A673 (cell line): ENCODE measurements at regions not wholly inside any gene's neighbourhood (a gene's known extent, or its start where the extent isn't known, plus 50 kb on each side); places are given as distances from the start of the nearest gene placed in this dataset.

Experiments
- BruUV-seq: library from RNA; stranded (reverse); fragments of 400-500 nt; replicated peaks from 2 replicates; lab custom pipeline; 2021; lab: Mats Ljungman, UMichigan
- CTCF ChIA-PET: fragments of 300-600 bp; sonication (Branson Sonifier 250); formaldehyde crosslinking; loops from one replicate; lab custom pipeline; 2022; ENCODE audit warnings: antibody characterized with exemption; lab: Charles Lee
- POLR2A ChIA-PET: fragments of 300-600 bp; sonication (Branson Sonifier 250); formaldehyde crosslinking; loops from one replicate; lab custom pipeline; 2022; ENCODE audit warnings: antibody characterized with exemption; ENCODE audit not compliant: low non-redundant PET; lab: Charles Lee
- DNase-seq: peaks from one replicate; pipeline ENCODE4 v3.0.0-alpha.2; 2015; ENCODE audit warnings: low spot score
- H3K27ac ChIP-seq: fragments of 200-600 bp; sonication (generic); 2 replicates; pipeline ENCODE4 v1.5.1; 2016; ENCODE audit warnings: mixed run types, low read depth, mild to moderate bottlenecking, mixed read lengths, antibody characterized with exemption, low read length; ENCODE audit not compliant: poor library complexity, severe bottlenecking
- H3K27me3 ChIP-seq: fragments of 200-600 bp; sonication (generic); replicated peaks from 2 replicates; pipeline ENCODE4 v1.6.1; 2017; ENCODE audit warnings: mixed run types, low read depth, mild to moderate bottlenecking, mixed read lengths, antibody characterized with exemption, low read length; ENCODE audit not compliant: insufficient read depth, poor library complexity
- H3K36me3 ChIP-seq: fragments of 200-600 bp; sonication (generic); 2 replicates; pipeline ENCODE4 v1.6.1; 2016; ENCODE audit warnings: mixed run types, mild to moderate bottlenecking, mixed read lengths, antibody characterized with exemption, low read length; ENCODE audit not compliant: insufficient read depth, poor library complexity, severe bottlenecking
- H3K4me1 ChIP-seq: fragments of 200-600 bp; sonication (generic); 2 replicates; pipeline ENCODE4 v1.6.1; 2017; ENCODE audit warnings: mixed run types, mild to moderate bottlenecking, mixed read lengths, antibody characterized with exemption, low read length; ENCODE audit not compliant: insufficient read depth, poor library complexity, severe bottlenecking
- H3K4me3 ChIP-seq: fragments of 200-600 bp; sonication (generic); 2 replicates; pipeline ENCODE4 v1.5.1; 2016; ENCODE audit warnings: low read depth, mixed run types, mild to moderate bottlenecking, mixed read lengths, low read length; ENCODE audit not compliant: poor library complexity, severe bottlenecking
- H3K9me3 ChIP-seq: fragments of 200-600 bp; sonication (generic); 2 replicates; pipeline ENCODE4 v1.6.1; 2016; ENCODE audit warnings: mixed run types, low read depth, mild to moderate bottlenecking, mixed read lengths, antibody characterized with exemption, low read length; ENCODE audit not compliant: poor library complexity, severe bottlenecking
- EZH2 ChIP-seq: fragments of 200-600 bp; sonication (generic); IDR thresholded peaks from 2 replicates; pipeline ENCODE4 v1.6.1; 2017; ENCODE audit warnings: borderline replicate concordance, low read depth, mild to moderate bottlenecking, mixed read lengths, antibody characterized with exemption, low read length; ENCODE audit not compliant: poor library complexity, severe bottlenecking
- intact Hi-C: fragments of 100-400 bp; cut with micrococcal nuclease; formaldehyde crosslinking; loops from one replicate; pipeline ENCODE4 v1.10.0; 2022; ENCODE audit not compliant: unreplicated experiment
- TF ChIP-seq, protein P1 (sequence below): fragments of 300-800, 200-600 bp; sonication (generic); conservative IDR thresholded peaks from 2 replicates; pipeline ENCODE4 v1.5.1; 2017; ENCODE audit warnings: low read depth, mild to moderate bottlenecking, antibody characterized with exemption, low read length, moderate library complexity, mixed read lengths

DNA sequence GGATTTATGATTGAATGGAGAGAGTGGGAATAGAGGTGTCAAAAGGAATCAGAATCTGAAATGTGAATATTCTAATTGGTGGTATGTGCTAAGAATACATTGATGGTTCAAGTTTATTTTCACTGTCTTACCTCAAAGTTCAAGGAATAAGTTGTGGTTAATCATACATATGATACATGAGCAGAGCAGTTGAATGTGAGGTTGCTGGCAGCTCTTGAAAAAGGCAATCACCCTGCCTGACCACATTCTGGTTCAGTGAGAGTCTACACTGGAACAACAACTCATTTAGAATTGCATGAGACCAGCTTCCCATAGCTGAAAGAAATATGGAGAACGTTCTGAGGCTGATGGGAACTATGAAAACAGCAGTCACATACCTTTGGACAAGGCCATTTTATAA is 68.3 kb upstream of the ARHGAP29 start:
- Histone ChIP-seq H3K4me1 (no peaks in the 10 kb centered on the region), H3K9me3 (no peaks in the 10 kb centered on the region), H3K36me3 (no peaks in the 10 kb centered on the region), H3K27ac (no peak overlapping the region), H3K4me3 (no peak overlapping the region), H3K27me3 (no peaks in the 10 kb centered on the region)
- BruUV-seq: no TSS peak
- CTCF ChIA-PET: no interaction called here
- POLR2A ChIA-PET: no interaction called here
- TF ChIP-seq EZH2: no peak
- TF ChIP-seq, protein P1, sequence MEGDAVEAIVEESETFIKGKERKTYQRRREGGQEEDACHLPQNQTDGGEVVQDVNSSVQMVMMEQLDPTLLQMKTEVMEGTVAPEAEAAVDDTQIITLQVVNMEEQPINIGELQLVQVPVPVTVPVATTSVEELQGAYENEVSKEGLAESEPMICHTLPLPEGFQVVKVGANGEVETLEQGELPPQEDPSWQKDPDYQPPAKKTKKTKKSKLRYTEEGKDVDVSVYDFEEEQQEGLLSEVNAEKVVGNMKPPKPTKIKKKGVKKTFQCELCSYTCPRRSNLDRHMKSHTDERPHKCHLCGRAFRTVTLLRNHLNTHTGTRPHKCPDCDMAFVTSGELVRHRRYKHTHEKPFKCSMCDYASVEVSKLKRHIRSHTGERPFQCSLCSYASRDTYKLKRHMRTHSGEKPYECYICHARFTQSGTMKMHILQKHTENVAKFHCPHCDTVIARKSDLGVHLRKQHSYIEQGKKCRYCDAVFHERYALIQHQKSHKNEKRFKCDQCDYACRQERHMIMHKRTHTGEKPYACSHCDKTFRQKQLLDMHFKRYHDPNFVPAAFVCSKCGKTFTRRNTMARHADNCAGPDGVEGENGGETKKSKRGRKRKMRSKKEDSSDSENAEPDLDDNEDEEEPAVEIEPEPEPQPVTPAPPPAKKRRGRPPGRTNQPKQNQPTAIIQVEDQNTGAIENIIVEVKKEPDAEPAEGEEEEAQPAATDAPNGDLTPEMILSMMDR: no peak
- DNase-seq: no peak
- intact Hi-C loops: no loop called here

DNA sequence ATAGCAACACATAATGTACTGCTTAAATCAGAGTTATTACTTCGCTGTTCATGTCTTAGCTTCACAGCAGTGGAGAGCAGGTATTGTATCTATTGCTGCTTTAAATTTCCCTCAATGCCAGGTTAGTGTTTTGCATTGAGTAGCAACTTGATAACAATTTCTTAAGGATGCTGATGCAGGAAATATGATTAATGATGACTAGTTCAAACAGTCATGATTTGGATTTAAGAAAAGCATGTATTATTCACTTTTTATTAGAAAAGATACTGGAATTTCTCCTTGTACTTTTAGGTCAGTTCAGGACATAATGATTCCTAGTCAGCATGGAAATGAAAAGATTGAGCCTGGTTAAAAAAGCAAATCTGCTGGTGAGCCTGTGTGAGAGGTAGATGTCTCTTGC is 67.2 kb upstream of the ARHGAP29 start:
- TF ChIP-seq, protein P1: no peak
- TF ChIP-seq EZH2: no peak
- Histone ChIP-seq H3K4me1 (no peaks in the 10 kb centered on the region), H3K4me3 (no peak overlapping the region), H3K27ac (no peak overlapping the region), H3K9me3 (no peaks in the 10 kb centered on the region), H3K27me3 (no peaks in the 10 kb centered on the region), H3K36me3 (no peaks in the 10 kb centered on the region)
- BruUV-seq: no TSS peak
- POLR2A ChIA-PET: no interaction called here
- DNase-seq: no peak
- intact Hi-C loops: no loop called here
- CTCF ChIA-PET: no interaction called here

DNA sequence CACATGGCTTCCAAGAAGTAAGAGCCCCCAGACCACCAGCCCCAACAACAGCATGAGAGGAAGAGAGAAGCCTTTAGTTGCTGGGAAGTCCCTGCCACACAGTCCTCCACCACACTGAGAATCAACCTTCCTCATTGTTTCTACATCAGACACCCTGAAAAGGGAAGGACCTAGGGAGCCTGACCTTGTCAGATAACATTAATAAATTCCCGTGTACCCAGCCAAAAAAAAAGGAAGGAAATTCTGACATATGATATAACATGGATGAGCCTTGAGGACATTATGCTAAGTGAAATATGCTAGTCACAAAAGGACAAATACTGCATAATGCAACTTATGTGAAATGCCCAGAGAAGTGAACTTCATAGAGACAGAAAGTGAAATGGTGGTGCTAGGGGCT is 65.6 kb upstream of the ARHGAP29 start:
- intact Hi-C loops: no loop called here
- no peaks in the 10 kb centered on the region for H3K36me3 ChIP-seq
- H3K27ac ChIP-seq: no peak overlapping the region
- BruUV-seq: no TSS peak
- no peak for DNase-seq
- H3K9me3 ChIP-seq: no peaks in the 10 kb centered on the region
- CTCF ChIA-PET: no interaction called here
- H3K27me3 ChIP-seq: no peaks in the 10 kb centered on the region
- POLR2A ChIA-PET: no interaction called here
- no peak overlapping the region for H3K4me3 ChIP-seq
- TF ChIP-seq EZH2: no peak
- TF ChIP-seq, protein P1: no peak
- H3K4me1 ChIP-seq: no peaks in the 10 kb centered on the region
